WTC11 (cell line): ENCODE measurements at regions not wholly inside any gene's neighbourhood (a gene's known extent, or its start where the extent isn't known, plus 50 kb on each side); places are given as distances from the start of the nearest gene placed in this dataset.

Experiments used
- ATAC-seq: fragments of 200-7000 bp; cut with Tn5 transposase; 2 replicates; pipeline ENCODE4 v1.10.0; 2021; ENCODE audit warnings: mild to moderate bottlenecking, moderate library complexity
- CTCF ChIA-PET: fragments of 300-600 bp; sonication (Branson Sonifier 250); formaldehyde crosslinking; loops from one replicate; lab custom pipeline; 2021; ENCODE audit warnings: antibody characterized with exemption; lab: Charles Lee
- POLR2A ChIA-PET: fragments of 350-600 bp; sonication (Branson Sonifier 250); formaldehyde crosslinking; loops from one replicate; lab custom pipeline; 2021; ENCODE audit warnings: antibody characterized with exemption; lab: Charles Lee
- DNase-seq: peaks from one replicate; pipeline ENCODE4 v3.0.0; 2021; ENCODE audit warnings: low spot score
- H3K27ac Mint-ChIP-seq: 2 replicates; pipeline ENCODE4 v1.8.0; 2021; ENCODE audit warnings: mixed read lengths
- H3K27me3 Mint-ChIP-seq: 2 replicates; pipeline ENCODE4 v1.8.0; 2021; ENCODE audit warnings: low read depth, mild to moderate bottlenecking, moderate library complexity, mixed read lengths
- H3K36me3 Mint-ChIP-seq: 2 replicates; pipeline ENCODE4 v1.8.0; 2021; ENCODE audit warnings: mixed read lengths
- H3K4me1 Mint-ChIP-seq: 2 replicates; pipeline ENCODE4 v1.8.0; 2022; ENCODE audit warnings: mixed read lengths
- H3K4me3 Mint-ChIP-seq: 2 replicates; pipeline ENCODE4 v1.8.0; 2021; ENCODE audit warnings: mild to moderate bottlenecking, moderate library complexity, mixed read lengths
- H3K9me3 Mint-ChIP-seq: 2 replicates; pipeline ENCODE4 v1.8.0; 2021; ENCODE audit warnings: mixed read lengths
- ATF3 ChIP-seq: sonication (generic); formaldehyde crosslinking; conservative IDR thresholded peaks from 2 replicates; pipeline ENCODE4 v1.8.1; 2022; ENCODE audit warnings: mild to moderate bottlenecking, missing genetic modification reagents
- ATF6 ChIP-seq: sonication (generic); formaldehyde crosslinking; IDR thresholded peaks from 2 replicates; pipeline ENCODE4 v1.8.1; 2023; ENCODE audit warnings: mild to moderate bottlenecking, missing genetic modification reagents
- CREB1 ChIP-seq: sonication (generic); formaldehyde crosslinking; IDR thresholded peaks from 2 replicates; pipeline ENCODE4 v1.8.0; 2023; ENCODE audit warnings: mild to moderate bottlenecking, missing genetic modification reagents
- FOXJ3 ChIP-seq: sonication (generic); formaldehyde crosslinking; IDR thresholded peaks from 2 replicates; pipeline ENCODE4 v1.9.0; 2021; ENCODE audit warnings: missing genetic modification reagents, mild to moderate bottlenecking, borderline replicate concordance
- FOXP1 ChIP-seq: sonication (generic); formaldehyde crosslinking; IDR thresholded peaks from 2 replicates; pipeline ENCODE4 v1.8.0; 2022; ENCODE audit warnings: missing genetic modification reagents, mild to moderate bottlenecking, moderate library complexity, borderline replicate concordance
- NFYB ChIP-seq: sonication (generic); formaldehyde crosslinking; conservative IDR thresholded peaks from 2 replicates; pipeline ENCODE4 v1.8.0; 2022; ENCODE audit warnings: low read depth, missing genetic modification reagents
- RELA ChIP-seq: sonication (generic); formaldehyde crosslinking; IDR thresholded peaks from 2 replicates; pipeline ENCODE4 v1.8.1; 2022; ENCODE audit warnings: missing genetic modification reagents, mild to moderate bottlenecking, borderline replicate concordance
- SMAD3 ChIP-seq: sonication (generic); formaldehyde crosslinking; IDR thresholded peaks from 2 replicates; pipeline ENCODE4 v1.8.0; 2022; ENCODE audit warnings: missing genetic modification reagents, mild to moderate bottlenecking, borderline replicate concordance
- SOX15 ChIP-seq: fragments of 250-450 bp; sonication (Bioruptor Pico); IDR thresholded peaks from 2 replicates; pipeline ENCODE4 v1.9.0; 2021; ENCODE audit warnings: mild to moderate bottlenecking
- TEAD1 ChIP-seq: sonication (generic); formaldehyde crosslinking; IDR thresholded peaks from 2 replicates; pipeline ENCODE4 v1.8.0; 2022; ENCODE audit warnings: mild to moderate bottlenecking, missing genetic modification reagents
- TEAD4 ChIP-seq: sonication (generic); formaldehyde crosslinking; IDR thresholded peaks from 2 replicates; pipeline ENCODE4 v1.8.0; 2022; ENCODE audit warnings: mild to moderate bottlenecking, missing genetic modification reagents
- TP53 ChIP-seq: sonication (generic); formaldehyde crosslinking; IDR thresholded peaks from 2 replicates; pipeline ENCODE4 v1.8.1; 2023; ENCODE audit warnings: mild to moderate bottlenecking, missing genetic modification reagents
- ZBTB21 ChIP-seq: sonication (generic); formaldehyde crosslinking; IDR thresholded peaks from 2 replicates; pipeline ENCODE4 v1.8.1; 2023; ENCODE audit warnings: mild to moderate bottlenecking, missing genetic modification reagents, borderline replicate concordance
- ZNF416 ChIP-seq: fragments of 250-450 bp; sonication (Bioruptor Pico); IDR thresholded peaks from 2 replicates; pipeline ENCODE4 v1.9.0; 2021; ENCODE audit warnings: mild to moderate bottlenecking, inconsistent platforms
- ZNF425 ChIP-seq: fragments of 250-450 bp; sonication (Bioruptor Pico); conservative IDR thresholded peaks from 2 replicates; pipeline ENCODE4 v1.9.0; 2021; ENCODE audit warnings: mild to moderate bottlenecking
- TF ChIP-seq, protein P1 (sequence below): fragments of 250-450 bp; sonication (Bioruptor Pico); IDR thresholded peaks from 2 replicates; pipeline ENCODE4 v1.9.0; 2021; ENCODE audit warnings: mild to moderate bottlenecking, borderline replicate concordance
- TF ChIP-seq, protein P2 (sequence below): sonication (generic); formaldehyde crosslinking; IDR thresholded peaks from 2 replicates; pipeline ENCODE4 v1.8.1; 2022; ENCODE audit warnings: low read depth, missing genetic modification reagents, borderline replicate concordance
- TF ChIP-seq, protein P3 (sequence below): sonication (generic); formaldehyde crosslinking; IDR thresholded peaks from 2 replicates; pipeline ENCODE4 v1.8.1; 2022; ENCODE audit warnings: missing genetic modification reagents, borderline replicate concordance
- TF ChIP-seq, protein P4 (sequence below): sonication (generic); formaldehyde crosslinking; IDR thresholded peaks from 2 replicates; pipeline ENCODE4 v1.8.0; 2022; ENCODE audit warnings: missing genetic modification reagents

DNA sequence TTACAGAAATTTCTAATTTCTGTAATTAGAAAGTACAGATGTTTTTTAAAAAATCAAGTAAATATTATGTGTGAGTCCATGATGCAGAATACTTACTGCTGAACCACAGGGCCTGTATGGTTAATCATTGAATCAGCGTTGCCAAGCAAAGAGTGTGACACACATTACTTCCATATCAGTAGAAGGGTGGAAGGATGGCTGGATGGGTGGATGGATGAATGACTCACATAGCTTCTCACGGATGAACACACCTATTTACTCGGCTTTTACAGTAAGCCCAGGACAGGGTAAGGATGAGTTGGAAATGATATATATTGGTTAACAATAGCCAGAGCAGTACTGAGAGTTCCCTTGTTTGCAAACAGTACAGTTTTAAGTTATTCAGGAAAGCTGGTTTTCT lies 495.9 kb upstream of the RBFOX1 start:
- DNase-seq (no peak), ATAC-seq (no peak)
- H3K36me3 Mint-ChIP-seq, result peaks cover 69% of the 10 kb centered on the region
- ChIA-PET CTCF (no interaction called here), POLR2A (no interaction called here)
- H3K27ac Mint-ChIP-seq, result no peak overlapping the region
- peaks cover 12% of the 10 kb centered on the region for H3K27me3 Mint-ChIP-seq
- no peak overlapping the region for H3K4me3 Mint-ChIP-seq
- no peaks in the 10 kb centered on the region for H3K4me1 Mint-ChIP-seq
- TF ChIP-seq TEAD4 (CRISPR knock-in tag), result no peak
- no peak for TF ChIP-seq ZBTB21 (CRISPR knock-in tag)
- H3K9me3 Mint-ChIP-seq, result peaks cover 73% of the 10 kb centered on the region

DNA sequence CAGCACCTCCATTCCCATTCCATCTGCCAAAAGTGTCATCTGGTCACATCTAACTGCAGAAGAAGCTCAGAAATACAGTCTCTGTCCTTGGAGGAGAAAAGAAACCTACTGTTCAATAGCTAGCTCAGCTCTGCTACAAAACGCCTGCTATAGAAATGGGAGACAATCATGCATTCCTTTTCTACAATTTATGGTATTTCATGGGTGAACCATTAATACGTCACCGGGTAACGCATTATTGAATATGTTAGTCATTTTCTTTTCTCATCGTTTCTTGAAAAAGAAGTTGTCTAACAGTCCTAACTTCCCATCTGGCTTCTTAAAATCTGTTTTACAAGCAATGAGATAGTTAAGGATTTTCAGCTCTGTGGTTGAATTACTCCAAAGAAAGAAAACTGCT lies 496.7 kb upstream of the RBFOX1 start:
- POLR2A ChIA-PET, result no interaction called here
- Mint-ChIP-seq H3K36me3 (peaks cover 72% of the 10 kb centered on the region), H3K27me3 (peaks cover 9% of the 10 kb centered on the region), H3K9me3 (peaks cover 74% of the 10 kb centered on the region), H3K4me3 (no peak overlapping the region), H3K27ac (no peak overlapping the region), H3K4me1 (no peaks in the 10 kb centered on the region)
- no peak for DNase-seq
- no peak for ATAC-seq
- CTCF ChIA-PET, result no interaction called here
- TF ChIP-seq SOX15, result no peak
- no peak for TF ChIP-seq FOXJ3
- no peak for TF ChIP-seq NFYB
- TF ChIP-seq ATF3 (CRISPR knock-in tag), result no peak
- TF ChIP-seq, protein P1, sequence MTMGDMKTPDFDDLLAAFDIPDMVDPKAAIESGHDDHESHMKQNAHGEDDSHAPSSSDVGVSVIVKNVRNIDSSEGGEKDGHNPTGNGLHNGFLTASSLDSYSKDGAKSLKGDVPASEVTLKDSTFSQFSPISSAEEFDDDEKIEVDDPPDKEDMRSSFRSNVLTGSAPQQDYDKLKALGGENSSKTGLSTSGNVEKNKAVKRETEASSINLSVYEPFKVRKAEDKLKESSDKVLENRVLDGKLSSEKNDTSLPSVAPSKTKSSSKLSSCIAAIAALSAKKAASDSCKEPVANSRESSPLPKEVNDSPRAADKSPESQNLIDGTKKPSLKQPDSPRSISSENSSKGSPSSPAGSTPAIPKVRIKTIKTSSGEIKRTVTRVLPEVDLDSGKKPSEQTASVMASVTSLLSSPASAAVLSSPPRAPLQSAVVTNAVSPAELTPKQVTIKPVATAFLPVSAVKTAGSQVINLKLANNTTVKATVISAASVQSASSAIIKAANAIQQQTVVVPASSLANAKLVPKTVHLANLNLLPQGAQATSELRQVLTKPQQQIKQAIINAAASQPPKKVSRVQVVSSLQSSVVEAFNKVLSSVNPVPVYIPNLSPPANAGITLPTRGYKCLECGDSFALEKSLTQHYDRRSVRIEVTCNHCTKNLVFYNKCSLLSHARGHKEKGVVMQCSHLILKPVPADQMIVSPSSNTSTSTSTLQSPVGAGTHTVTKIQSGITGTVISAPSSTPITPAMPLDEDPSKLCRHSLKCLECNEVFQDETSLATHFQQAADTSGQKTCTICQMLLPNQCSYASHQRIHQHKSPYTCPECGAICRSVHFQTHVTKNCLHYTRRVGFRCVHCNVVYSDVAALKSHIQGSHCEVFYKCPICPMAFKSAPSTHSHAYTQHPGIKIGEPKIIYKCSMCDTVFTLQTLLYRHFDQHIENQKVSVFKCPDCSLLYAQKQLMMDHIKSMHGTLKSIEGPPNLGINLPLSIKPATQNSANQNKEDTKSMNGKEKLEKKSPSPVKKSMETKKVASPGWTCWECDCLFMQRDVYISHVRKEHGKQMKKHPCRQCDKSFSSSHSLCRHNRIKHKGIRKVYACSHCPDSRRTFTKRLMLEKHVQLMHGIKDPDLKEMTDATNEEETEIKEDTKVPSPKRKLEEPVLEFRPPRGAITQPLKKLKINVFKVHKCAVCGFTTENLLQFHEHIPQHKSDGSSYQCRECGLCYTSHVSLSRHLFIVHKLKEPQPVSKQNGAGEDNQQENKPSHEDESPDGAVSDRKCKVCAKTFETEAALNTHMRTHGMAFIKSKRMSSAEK (CRISPR knock-in tag), result no peak
- no peak for TF ChIP-seq SMAD3 (CRISPR knock-in tag)
- TF ChIP-seq FOXP1 (CRISPR knock-in tag), result no peak
- TF ChIP-seq RELA (CRISPR knock-in tag), result no peak
- TF ChIP-seq, protein P2, sequence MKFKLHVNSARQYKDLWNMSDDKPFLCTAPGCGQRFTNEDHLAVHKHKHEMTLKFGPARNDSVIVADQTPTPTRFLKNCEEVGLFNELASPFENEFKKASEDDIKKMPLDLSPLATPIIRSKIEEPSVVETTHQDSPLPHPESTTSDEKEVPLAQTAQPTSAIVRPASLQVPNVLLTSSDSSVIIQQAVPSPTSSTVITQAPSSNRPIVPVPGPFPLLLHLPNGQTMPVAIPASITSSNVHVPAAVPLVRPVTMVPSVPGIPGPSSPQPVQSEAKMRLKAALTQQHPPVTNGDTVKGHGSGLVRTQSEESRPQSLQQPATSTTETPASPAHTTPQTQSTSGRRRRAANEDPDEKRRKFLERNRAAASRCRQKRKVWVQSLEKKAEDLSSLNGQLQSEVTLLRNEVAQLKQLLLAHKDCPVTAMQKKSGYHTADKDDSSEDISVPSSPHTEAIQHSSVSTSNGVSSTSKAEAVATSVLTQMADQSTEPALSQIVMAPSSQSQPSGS, result no peak
- TF ChIP-seq TEAD1 (CRISPR knock-in tag), result no peak
- TF ChIP-seq, protein P3, sequence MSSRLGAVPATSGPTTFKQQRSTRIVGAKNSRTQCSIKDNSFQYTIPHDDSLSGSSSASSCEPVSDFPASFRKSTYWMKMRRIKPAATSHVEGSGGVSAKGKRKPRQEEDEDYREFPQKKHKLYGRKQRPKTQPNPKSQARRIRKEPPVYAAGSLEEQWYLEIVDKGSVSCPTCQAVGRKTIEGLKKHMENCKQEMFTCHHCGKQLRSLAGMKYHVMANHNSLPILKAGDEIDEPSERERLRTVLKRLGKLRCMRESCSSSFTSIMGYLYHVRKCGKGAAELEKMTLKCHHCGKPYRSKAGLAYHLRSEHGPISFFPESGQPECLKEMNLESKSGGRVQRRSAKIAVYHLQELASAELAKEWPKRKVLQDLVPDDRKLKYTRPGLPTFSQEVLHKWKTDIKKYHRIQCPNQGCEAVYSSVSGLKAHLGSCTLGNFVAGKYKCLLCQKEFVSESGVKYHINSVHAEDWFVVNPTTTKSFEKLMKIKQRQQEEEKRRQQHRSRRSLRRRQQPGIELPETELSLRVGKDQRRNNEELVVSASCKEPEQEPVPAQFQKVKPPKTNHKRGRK (CRISPR knock-in tag), result no peak
- TF ChIP-seq ZNF416, result no peak
- TF ChIP-seq, protein P4, sequence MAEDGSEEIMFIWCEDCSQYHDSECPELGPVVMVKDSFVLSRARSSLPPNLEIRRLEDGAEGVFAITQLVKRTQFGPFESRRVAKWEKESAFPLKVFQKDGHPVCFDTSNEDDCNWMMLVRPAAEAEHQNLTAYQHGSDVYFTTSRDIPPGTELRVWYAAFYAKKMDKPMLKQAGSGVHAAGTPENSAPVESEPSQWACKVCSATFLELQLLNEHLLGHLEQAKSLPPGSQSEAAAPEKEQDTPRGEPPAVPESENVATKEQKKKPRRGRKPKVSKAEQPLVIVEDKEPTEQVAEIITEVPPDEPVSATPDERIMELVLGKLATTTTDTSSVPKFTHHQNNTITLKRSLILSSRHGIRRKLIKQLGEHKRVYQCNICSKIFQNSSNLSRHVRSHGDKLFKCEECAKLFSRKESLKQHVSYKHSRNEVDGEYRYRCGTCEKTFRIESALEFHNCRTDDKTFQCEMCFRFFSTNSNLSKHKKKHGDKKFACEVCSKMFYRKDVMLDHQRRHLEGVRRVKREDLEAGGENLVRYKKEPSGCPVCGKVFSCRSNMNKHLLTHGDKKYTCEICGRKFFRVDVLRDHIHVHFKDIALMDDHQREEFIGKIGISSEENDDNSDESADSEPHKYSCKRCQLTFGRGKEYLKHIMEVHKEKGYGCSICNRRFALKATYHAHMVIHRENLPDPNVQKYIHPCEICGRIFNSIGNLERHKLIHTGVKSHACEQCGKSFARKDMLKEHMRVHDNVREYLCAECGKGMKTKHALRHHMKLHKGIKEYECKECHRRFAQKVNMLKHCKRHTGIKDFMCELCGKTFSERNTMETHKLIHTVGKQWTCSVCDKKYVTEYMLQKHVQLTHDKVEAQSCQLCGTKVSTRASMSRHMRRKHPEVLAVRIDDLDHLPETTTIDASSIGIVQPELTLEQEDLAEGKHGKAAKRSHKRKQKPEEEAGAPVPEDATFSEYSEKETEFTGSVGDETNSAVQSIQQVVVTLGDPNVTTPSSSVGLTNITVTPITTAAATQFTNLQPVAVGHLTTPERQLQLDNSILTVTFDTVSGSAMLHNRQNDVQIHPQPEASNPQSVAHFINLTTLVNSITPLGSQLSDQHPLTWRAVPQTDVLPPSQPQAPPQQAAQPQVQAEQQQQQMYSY (CRISPR knock-in tag), result no peak
- no peak for TF ChIP-seq ATF6 (CRISPR knock-in tag)
- no peak for TF ChIP-seq CREB1 (CRISPR knock-in tag)
- no peak for TF ChIP-seq ZNF425
- no peak for TF ChIP-seq TP53 (CRISPR knock-in tag)
